Fibroblast of skin of left quadriceps (primary cell): ENCODE measurements at regions not wholly inside any gene's neighbourhood (a gene's known extent, or its start where the extent isn't known, plus 50 kb on each side); places are given as distances from the start of the nearest gene placed in this dataset.
"Not testable (repeated sequence)": the region's sequence is repeated elsewhere in the genome, so short reads cannot be mapped to it uniquely, and the experiment has no call there.

Source experiments
- DNase-seq, 2 experiments: peaks; one replicate each; pipeline ENCODE4 v3.0.0-alpha.2; 2013; ENCODE audit warnings: low read depth in 2 of 2

DNA sequence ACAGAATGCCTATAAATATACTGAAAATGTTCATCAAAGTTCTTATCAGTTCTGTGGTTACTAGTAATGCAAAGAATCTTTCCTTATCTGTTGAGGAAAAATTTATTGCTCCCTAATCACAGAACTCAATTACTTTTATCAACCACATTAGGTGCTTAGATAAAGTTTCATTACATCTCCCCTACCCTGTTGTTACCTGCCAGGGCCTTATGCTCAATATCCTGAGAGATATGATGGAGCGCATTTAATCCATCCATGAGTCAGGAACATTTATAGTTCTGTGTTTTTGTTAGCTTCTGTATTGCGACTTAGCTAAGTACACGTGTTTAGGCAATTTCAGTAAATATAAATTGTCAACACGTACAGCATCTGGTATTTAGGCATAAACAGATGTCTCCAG, 164.3 kb upstream of the ST8SIA4 start:
- no peak for DNase-seq

- DNase-seq, result no peak
Observed at GRCh38 chr5:101062902-101063301, 159.8 kb upstream of the ST8SIA4 start.

GRCh38 chr5:101047181-101047580, 144.1 kb upstream of the ST8SIA4 start:
- DNase-seq, result no peak

DNA sequence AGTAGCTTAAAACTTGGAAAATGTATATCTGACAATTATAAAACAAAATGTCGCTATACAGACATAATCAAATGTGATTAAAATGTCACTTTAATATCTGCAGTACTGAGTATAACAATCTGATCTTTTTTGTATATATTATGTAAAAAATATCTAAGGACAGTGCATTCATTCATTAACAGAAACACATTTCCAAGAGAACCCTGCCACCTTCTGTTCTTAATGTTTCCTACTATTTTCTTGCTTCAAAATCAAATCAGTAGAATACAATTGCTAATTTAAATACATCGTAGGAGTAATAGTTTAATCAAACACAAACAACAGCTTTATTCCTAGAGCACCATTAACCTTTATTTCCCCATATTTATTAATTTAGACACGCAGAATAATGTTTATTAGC, 142.6 kb upstream of the ST8SIA4 start:
- DNase-seq, result no peak

GRCh38 chr5:101040002-101040401, 136.9 kb upstream of the ST8SIA4 start:
- not testable (repeated sequence) for DNase-seq

DNA sequence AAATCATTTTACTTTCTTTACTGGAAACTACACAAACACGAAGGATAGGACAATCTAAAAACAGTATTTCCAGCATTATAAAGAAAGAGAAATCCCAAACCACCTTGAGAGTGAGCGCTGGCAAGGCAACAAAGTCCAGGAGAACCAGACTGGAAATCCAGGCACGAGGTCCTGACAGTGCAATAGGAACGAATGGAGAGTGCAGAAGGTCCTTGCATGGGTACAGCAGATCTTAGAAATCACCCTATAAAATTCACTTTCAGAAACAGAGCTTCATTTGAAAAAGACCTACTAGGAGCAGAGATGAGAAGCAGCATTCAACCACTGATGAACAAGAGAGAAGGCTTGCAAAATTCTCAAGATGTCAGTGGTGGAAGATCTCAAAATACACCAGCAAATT, 133.7 kb upstream of the ST8SIA4 start:
- DNase-seq, result no peak

DNA sequence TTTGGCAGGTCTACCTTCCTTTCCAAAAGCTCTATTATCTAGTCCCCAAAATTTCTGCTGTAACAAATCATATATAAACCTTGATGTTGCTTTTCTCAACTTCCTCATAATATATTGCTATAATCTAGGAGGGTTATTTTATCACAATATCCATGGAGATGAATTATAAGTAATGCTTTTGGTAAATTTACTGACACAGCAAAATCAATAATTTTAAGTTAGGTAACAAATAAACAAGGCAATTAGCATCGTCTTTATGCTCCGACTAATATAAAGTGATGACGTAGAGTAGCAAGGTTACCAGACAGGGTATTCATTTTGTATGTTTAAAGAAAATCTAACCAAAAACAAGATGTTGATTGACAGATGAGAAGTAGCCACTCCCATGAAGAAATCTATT, 132.3 kb upstream of the ST8SIA4 start:
- DNase-seq, result no peak

DNA sequence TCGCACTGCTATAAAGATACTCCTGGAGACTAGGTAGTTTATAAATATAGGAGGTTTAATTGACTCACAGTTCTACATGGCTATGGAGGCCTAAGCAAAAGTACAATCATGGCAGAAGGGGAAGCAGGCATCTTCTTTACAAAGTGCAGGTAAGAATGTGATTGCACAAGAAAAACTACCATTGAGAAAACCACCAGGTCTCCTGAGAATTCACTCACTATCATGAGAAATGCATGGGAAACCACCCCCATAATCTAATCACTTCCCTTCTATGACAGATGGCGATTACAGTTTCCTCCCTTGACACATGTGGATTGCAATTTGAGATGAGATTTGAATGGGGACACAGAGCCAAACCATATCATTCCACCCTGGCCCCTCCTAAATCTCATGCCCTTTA, 121.2 kb upstream of the ST8SIA4 start:
- DNase-seq, result no peak

- no peak for DNase-seq
Observed at GRCh38 chr5:101018299-101018698, 115.2 kb upstream of the ST8SIA4 start.

GRCh38 chr5:101012880-101013279, 109.8 kb upstream of the ST8SIA4 start:
- no peak for DNase-seq

- DNase-seq, result no peak
Observed at GRCh38 chr5:101009758-101010519, 106.9 kb upstream of the ST8SIA4 start.

GRCh38 chr5:100992354-100992753, 89.3 kb upstream of the ST8SIA4 start:
- DNase-seq, result no peak

DNA sequence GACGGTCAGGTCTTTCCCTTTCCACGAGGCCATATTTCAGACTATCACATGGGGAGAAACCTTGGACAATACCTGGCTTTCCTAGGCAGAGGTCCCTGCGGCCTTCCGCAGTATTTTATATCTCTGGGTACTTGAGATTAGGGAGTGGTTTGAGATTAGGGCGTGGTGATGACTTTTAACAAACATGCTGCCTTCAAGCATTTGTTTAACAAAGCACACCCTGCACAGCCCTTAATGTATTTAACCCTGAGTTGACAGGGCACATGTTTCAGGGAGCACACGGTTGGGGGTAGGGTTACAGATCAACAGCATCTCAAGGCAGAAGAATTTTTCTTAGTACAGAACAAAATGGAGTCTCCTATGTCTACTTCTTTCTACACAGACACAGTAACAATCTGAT, 80.5 kb upstream of the ST8SIA4 start:
- DNase-seq, result not testable (repeated sequence)

GRCh38 chr5:100974082-100974481, 71.0 kb upstream of the ST8SIA4 start:
- no peak for DNase-seq

GRCh38 chr5:100970646-100971255, 67.7 kb upstream of the ST8SIA4 start:
- no peak for DNase-seq

DNA sequence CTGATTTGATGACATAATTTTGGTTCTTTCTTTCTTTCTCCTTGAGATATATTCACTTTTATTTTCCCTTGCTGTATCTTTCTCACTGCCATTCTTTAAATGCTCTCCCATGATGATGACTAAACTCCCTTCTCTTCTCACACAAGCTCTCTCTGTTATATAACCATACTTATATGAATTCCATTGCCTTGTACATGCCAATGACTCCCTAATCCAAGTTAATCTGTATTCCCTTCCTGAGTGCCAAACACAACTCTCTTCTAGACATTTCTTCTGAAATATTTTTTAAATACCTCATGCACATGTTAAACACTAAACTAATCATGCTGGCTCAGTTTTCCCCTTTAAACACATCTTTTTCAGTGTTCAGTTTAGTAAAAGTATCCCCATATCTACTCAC, 62.2 kb upstream of the ST8SIA4 start:
- no peak for DNase-seq
